SK-N-SH treated with all-trans-retinoic acid at 6 μM for 48 hours (cell line): ENCODE measurements at regions not wholly inside any gene's neighbourhood (a gene's known extent, or its start where the extent isn't known, plus 50 kb on each side); places are given as distances from the start of the nearest gene placed in this dataset.

ENCODE experiments used
- ARNTL ChIP-seq: fragments of 450-650 bp; formaldehyde crosslinking; IDR thresholded peaks from 2 replicates; pipeline ENCODE4 v1.5.0; 2020; ENCODE audit warnings: low read depth, mild to moderate bottlenecking, moderate library complexity, borderline replicate concordance
- CREB5 ChIP-seq: fragments of 250-450 bp; sonication (Bioruptor Pico); IDR thresholded peaks from 2 replicates; pipeline ENCODE4 v1.5.1; 2020; ENCODE audit warnings: low read depth, mild to moderate bottlenecking, moderate library complexity
- CSDC2 ChIP-seq: fragments of 250-450 bp; sonication (Bioruptor Pico); IDR thresholded peaks from 2 replicates; pipeline ENCODE4 v1.5.0; 2020; ENCODE audit warnings: mild to moderate bottlenecking, moderate library complexity
- ESRRG ChIP-seq: fragments of 250-450 bp; sonication (Bioruptor Pico); IDR thresholded peaks from 2 replicates; pipeline ENCODE4 v1.6.1; 2021; ENCODE audit warnings: mild to moderate bottlenecking
- PATZ1 ChIP-seq: fragments of 250-450 bp; sonication (Bioruptor Pico); IDR thresholded peaks from 2 replicates; pipeline ENCODE4 v1.8.0; 2020; ENCODE audit warnings: mild to moderate bottlenecking, moderate library complexity, borderline replicate concordance
- POU6F1 ChIP-seq: fragments of 250-450 bp; sonication (Bioruptor Pico); IDR thresholded peaks from 2 replicates; pipeline ENCODE4 v1.8.0; 2021; ENCODE audit warnings: low read depth, mild to moderate bottlenecking, moderate library complexity, borderline replicate concordance
- PPARA ChIP-seq: fragments of 250-450 bp; sonication (Bioruptor Pico); IDR thresholded peaks from 2 replicates; pipeline ENCODE4 v1.5.0; 2020; ENCODE audit warnings: mild to moderate bottlenecking, borderline replicate concordance
- SNAI2 ChIP-seq: fragments of 250-450 bp; sonication (Bioruptor Pico); IDR thresholded peaks from 2 replicates; pipeline ENCODE4 v1.5.0; 2020; ENCODE audit warnings: mild to moderate bottlenecking, moderate library complexity
- ZFP3 ChIP-seq: fragments of 250-450 bp; sonication (Bioruptor Pico); IDR thresholded peaks from 2 replicates; pipeline ENCODE4 v1.5.0; 2020; ENCODE audit warnings: mild to moderate bottlenecking, moderate library complexity
- ZFP30 ChIP-seq: fragments of 450-650 bp; formaldehyde crosslinking; IDR thresholded peaks from 2 replicates; pipeline ENCODE4 v1.5.0; 2022; ENCODE audit warnings: mild to moderate bottlenecking, moderate library complexity
- ZNF565 ChIP-seq: fragments of 450-650 bp; formaldehyde crosslinking; conservative IDR thresholded peaks from 2 replicates; pipeline ENCODE4 v1.5.0; 2020; ENCODE audit warnings: low read depth, mild to moderate bottlenecking, moderate library complexity
- ZNF70 ChIP-seq: fragments of 450-650 bp; formaldehyde crosslinking; IDR thresholded peaks from 2 replicates; pipeline ENCODE4 v1.5.0; 2020; ENCODE audit warnings: mild to moderate bottlenecking, moderate library complexity
- ZNF8 ChIP-seq: fragments of 450-650 bp; formaldehyde crosslinking; IDR thresholded peaks from 2 replicates; pipeline ENCODE4 v1.5.0; 2020; ENCODE audit warnings: mild to moderate bottlenecking, moderate library complexity

- TF ChIP-seq SNAI2: no peak
- no peak for TF ChIP-seq ZNF70
- TF ChIP-seq ARNTL: no peak
- no peak for TF ChIP-seq POU6F1 (CRISPR knock-in tag)
- TF ChIP-seq CREB5 (CRISPR knock-in tag): no peak
- no peak for TF ChIP-seq ZFP3
- TF ChIP-seq ZNF8 (CRISPR knock-in tag): no peak
- no peak for TF ChIP-seq CSDC2 (CRISPR knock-in tag)
- no peak for TF ChIP-seq ESRRG (CRISPR knock-in tag)
- TF ChIP-seq PATZ1 (CRISPR knock-in tag): no peak
- no peak for TF ChIP-seq PPARA (CRISPR knock-in tag)
- TF ChIP-seq ZFP30 (CRISPR knock-in tag): no peak
- no peak for TF ChIP-seq ZNF565 (CRISPR knock-in tag)
Observed at GRCh38 chr12:87728931-87729593, 300.1 kb downstream of the C12orf50 start.
